Astrocyte of the spinal cord (primary cell): ENCODE measurements at regions not wholly inside any gene's neighbourhood (a gene's known extent, or its start where the extent isn't known, plus 50 kb on each side); places are given as distances from the start of the nearest gene placed in this dataset.
A peak's percentile ranks its signal among the peaks of the same experiment; 100 is the strongest.

Experiments
- DNase-seq: peaks from one replicate; pipeline ENCODE4 v3.0.0; 2011; ENCODE audit warnings: low read depth, low spot score
- H3K4me3 ChIP-seq: 2 replicates; pipeline ENCODE4 v1.5.1; 2011; ENCODE audit warnings: low read depth, mild to moderate bottlenecking, low read length, moderate library complexity
- CTCF ChIP-seq: IDR thresholded peaks from 2 replicates; pipeline ENCODE4 v1.5.1; 2012; ENCODE audit warnings: low read depth, mild to moderate bottlenecking, low read length, inconsistent platforms
- in situ Hi-C: cut with HindIII; loops from 2 replicates; pipeline ENCODE4 v1.10.0; 2017; ENCODE audit warnings: low sequenced_read_pairs

GRCh38 chr18:30376515-30376914 lies 666.0 kb downstream of the DSC3 start:
- in situ Hi-C loops, result no loop called here
- peak; percentile 2 for TF ChIP-seq CTCF
- no peak overlapping the region for H3K4me3 ChIP-seq
- DNase-seq, result no peak

- TF ChIP-seq CTCF, result no peak
- no peak overlapping the region for H3K4me3 ChIP-seq
- DNase-seq, result no peak
- in situ Hi-C loops, result no loop called here
Observed at GRCh38 chr18:30361864-30362540, 680.5 kb downstream of the DSC3 start.

- in situ Hi-C loops, result no loop called here
Observed at GRCh38 chr18:30359521-30359920, 683.0 kb downstream of the DSC3 start.

GRCh38 chr18:30358555-30358954 lies 684.0 kb downstream of the DSC3 start:
- DNase-seq, result peak; percentile 59
- no peak for TF ChIP-seq CTCF
- in situ Hi-C loops, result no loop called here
- no peak overlapping the region for H3K4me3 ChIP-seq

More at GRCh38 chr18:30359521-30359920, 683.0 kb downstream of the DSC3 start:
- no peak overlapping the region for H3K4me3 ChIP-seq
- TF ChIP-seq CTCF, result no peak
- DNase-seq, result no peak

GRCh38 chr18:30352551-30353168 lies 689.9 kb downstream of the DSC3 start:
- in situ Hi-C loops, result no loop called here
- H3K4me3 ChIP-seq, result no peak overlapping the region
- DNase-seq, result no peak
- TF ChIP-seq CTCF, result no peak

- no peak overlapping the region for H3K4me3 ChIP-seq
- TF ChIP-seq CTCF, result no peak
- in situ Hi-C loops, result no loop called here
- no peak for DNase-seq
Observed at GRCh38 chr18:30350263-30350662, 692.3 kb downstream of the DSC3 start.
